ENCODE measurements at regions not wholly inside any gene's neighbourhood (a gene's known extent, or its start where the extent isn't known, plus 50 kb on each side); places are given as distances from the start of the nearest gene placed in this dataset.

DNA sequence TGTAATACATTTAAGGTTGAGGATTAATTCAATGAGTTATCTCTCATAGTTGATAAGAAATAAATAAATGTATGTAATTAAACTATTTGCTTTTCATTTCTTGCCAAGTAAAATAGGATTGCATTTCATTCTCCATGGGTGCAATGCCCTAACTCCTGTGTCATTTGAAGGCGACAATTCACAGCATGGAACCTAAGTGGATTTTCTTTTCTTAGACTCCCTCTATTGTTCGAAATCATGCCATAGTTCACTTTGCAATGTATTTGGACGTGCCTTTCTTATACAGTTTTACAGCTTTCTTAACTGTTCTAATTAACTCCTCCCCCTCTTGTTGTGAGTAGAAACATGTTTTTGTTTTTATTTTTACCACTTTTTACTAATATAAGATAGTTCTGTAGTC is 263.0 kb downstream of the B3GLCT start:
- 89% methylated on average over 3 of the region's 3 CpGs for whole genome bisulfite sequencing
- H3K36me3 ChIP-seq (ENCODE audit: control insufficient read depth in 4 of 4, insufficient read depth in 3 of 4, low read depth in 1 of 4, low read length in 3 of 4) = no peaks in the 10 kb centered on the region
- no peak for DNase-seq (ENCODE audit: low spot score)

More for the DNA sequence above, 263.0 kb downstream of the B3GLCT start:
- H3K4me1 ChIP-seq (ENCODE audit: control insufficient read depth in 4 of 4, insufficient read depth in 4 of 4, low read length in 3 of 4) = no peaks in the 10 kb centered on the region
- peaks cover 0 to 3% (median 0%) of the 10 kb centered on the region in 4 donors for H3K9me3 ChIP-seq (ENCODE audit: control insufficient read depth in 4 of 4, low read length in 3 of 4)
- H3K9ac ChIP-seq (ENCODE audit: low read depth in 1 of 2, low read length in 2 of 2) = no peak overlapping the region
- H3K4me3 ChIP-seq (ENCODE audit: low read depth in 1 of 3, low read length in 3 of 3) = no peak overlapping the region
- no peak overlapping the region for H3K27ac ChIP-seq (ENCODE audit: low read depth in 1 of 2, low read length in 2 of 2)
- peaks cover 0 to 8% (median 0%) of the 10 kb centered on the region in 4 donors for H3K27me3 ChIP-seq (ENCODE audit: control insufficient read depth in 4 of 4, insufficient read depth in 4 of 4, low read length in 3 of 4)
- TF ChIP-seq JUND (IDR thresholded peaks at IDR 0.05) (no peak), SP1 (IDR thresholded peaks at IDR 0.05) (no peak), NR2F2 (IDR thresholded peaks at IDR 0.05) (no peak), TAF1 (conservative IDR thresholded peaks at IDR 0.05) (no peak), YY1 (IDR thresholded peaks at IDR 0.05) (no peak), EGR1 (IDR thresholded peaks at IDR 0.05; ENCODE audit: low read depth in 2 of 2) (no peak), FOXA2 (IDR thresholded peaks at IDR 0.05) (no peak), RAD21 (IDR thresholded peaks at IDR 0.05) (no peak)
- TF ChIP-seq, protein P1, sequence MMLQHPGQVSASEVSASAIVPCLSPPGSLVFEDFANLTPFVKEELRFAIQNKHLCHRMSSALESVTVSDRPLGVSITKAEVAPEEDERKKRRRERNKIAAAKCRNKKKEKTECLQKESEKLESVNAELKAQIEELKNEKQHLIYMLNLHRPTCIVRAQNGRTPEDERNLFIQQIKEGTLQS (IDR thresholded peaks at IDR 0.05) = no peak
- TF ChIP-seq, protein P2, sequence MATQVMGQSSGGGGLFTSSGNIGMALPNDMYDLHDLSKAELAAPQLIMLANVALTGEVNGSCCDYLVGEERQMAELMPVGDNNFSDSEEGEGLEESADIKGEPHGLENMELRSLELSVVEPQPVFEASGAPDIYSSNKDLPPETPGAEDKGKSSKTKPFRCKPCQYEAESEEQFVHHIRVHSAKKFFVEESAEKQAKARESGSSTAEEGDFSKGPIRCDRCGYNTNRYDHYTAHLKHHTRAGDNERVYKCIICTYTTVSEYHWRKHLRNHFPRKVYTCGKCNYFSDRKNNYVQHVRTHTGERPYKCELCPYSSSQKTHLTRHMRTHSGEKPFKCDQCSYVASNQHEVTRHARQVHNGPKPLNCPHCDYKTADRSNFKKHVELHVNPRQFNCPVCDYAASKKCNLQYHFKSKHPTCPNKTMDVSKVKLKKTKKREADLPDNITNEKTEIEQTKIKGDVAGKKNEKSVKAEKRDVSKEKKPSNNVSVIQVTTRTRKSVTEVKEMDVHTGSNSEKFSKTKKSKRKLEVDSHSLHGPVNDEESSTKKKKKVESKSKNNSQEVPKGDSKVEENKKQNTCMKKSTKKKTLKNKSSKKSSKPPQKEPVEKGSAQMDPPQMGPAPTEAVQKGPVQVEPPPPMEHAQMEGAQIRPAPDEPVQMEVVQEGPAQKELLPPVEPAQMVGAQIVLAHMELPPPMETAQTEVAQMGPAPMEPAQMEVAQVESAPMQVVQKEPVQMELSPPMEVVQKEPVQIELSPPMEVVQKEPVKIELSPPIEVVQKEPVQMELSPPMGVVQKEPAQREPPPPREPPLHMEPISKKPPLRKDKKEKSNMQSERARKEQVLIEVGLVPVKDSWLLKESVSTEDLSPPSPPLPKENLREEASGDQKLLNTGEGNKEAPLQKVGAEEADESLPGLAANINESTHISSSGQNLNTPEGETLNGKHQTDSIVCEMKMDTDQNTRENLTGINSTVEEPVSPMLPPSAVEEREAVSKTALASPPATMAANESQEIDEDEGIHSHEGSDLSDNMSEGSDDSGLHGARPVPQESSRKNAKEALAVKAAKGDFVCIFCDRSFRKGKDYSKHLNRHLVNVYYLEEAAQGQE (IDR thresholded peaks at IDR 0.05) = no peak
- TF ChIP-seq, protein P3, sequence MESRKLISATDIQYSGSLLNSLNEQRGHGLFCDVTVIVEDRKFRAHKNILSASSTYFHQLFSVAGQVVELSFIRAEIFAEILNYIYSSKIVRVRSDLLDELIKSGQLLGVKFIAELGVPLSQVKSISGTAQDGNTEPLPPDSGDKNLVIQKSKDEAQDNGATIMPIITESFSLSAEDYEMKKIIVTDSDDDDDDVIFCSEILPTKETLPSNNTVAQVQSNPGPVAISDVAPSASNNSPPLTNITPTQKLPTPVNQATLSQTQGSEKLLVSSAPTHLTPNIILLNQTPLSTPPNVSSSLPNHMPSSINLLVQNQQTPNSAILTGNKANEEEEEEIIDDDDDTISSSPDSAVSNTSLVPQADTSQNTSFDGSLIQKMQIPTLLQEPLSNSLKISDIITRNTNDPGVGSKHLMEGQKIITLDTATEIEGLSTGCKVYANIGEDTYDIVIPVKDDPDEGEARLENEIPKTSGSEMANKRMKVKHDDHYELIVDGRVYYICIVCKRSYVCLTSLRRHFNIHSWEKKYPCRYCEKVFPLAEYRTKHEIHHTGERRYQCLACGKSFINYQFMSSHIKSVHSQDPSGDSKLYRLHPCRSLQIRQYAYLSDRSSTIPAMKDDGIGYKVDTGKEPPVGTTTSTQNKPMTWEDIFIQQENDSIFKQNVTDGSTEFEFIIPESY (IDR thresholded peaks at IDR 0.05) = no peak
- TF ChIP-seq, protein P4, sequence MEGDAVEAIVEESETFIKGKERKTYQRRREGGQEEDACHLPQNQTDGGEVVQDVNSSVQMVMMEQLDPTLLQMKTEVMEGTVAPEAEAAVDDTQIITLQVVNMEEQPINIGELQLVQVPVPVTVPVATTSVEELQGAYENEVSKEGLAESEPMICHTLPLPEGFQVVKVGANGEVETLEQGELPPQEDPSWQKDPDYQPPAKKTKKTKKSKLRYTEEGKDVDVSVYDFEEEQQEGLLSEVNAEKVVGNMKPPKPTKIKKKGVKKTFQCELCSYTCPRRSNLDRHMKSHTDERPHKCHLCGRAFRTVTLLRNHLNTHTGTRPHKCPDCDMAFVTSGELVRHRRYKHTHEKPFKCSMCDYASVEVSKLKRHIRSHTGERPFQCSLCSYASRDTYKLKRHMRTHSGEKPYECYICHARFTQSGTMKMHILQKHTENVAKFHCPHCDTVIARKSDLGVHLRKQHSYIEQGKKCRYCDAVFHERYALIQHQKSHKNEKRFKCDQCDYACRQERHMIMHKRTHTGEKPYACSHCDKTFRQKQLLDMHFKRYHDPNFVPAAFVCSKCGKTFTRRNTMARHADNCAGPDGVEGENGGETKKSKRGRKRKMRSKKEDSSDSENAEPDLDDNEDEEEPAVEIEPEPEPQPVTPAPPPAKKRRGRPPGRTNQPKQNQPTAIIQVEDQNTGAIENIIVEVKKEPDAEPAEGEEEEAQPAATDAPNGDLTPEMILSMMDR (IDR thresholded peaks at IDR 0.05; ENCODE audit: low read depth, low read length, missing input control) = no peak
- TF ChIP-seq, protein P5, sequence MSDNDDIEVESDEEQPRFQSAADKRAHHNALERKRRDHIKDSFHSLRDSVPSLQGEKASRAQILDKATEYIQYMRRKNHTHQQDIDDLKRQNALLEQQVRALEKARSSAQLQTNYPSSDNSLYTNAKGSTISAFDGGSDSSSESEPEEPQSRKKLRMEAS (IDR thresholded peaks at IDR 0.05) = no peak
